Upper lobe of right lung (tissue), 1 donor: ENCODE measurements at regions not wholly inside any gene's neighbourhood (a gene's known extent, or its start where the extent isn't known, plus 50 kb on each side); places are given as distances from the start of the nearest gene placed in this dataset.

Experiments
- ATAC-seq: fragments of 200-7000 bp; cut with Tn5 transposase; one replicate; pipeline ENCODE4 v1.9.1; 2020; ENCODE audit warnings: mild to moderate bottlenecking, moderate library complexity
- DNase-seq: peaks from one replicate; pipeline ENCODE4 v3.0.0-alpha.2; 2020
- H3K27ac ChIP-seq: fragments of 200-600 bp; one replicate; pipeline ENCODE4 v1.8.0; 2022
- H3K27me3 ChIP-seq: fragments of 200-600 bp; one replicate; pipeline ENCODE4 v1.8.0; 2022; ENCODE audit warnings: mild to moderate bottlenecking
- H3K36me3 ChIP-seq: fragments of 200-600 bp; one replicate; pipeline ENCODE4 v1.8.0; 2022
- H3K4me1 ChIP-seq: fragments of 200-600 bp; one replicate; pipeline ENCODE4 v1.8.0; 2022
- H3K4me3 ChIP-seq: fragments of 200-600 bp; one replicate; pipeline ENCODE4 v1.8.0; 2022; ENCODE audit warnings: mild to moderate bottlenecking
- H3K9me3 ChIP-seq: fragments of 200-600 bp; one replicate; pipeline ENCODE4 v1.8.0; 2022
- intact Hi-C: fragments of 100-400 bp; cut with DNase I; formaldehyde crosslinking; loops from one replicate; pipeline ENCODE4 v1.11.0; 2022
- TF ChIP-seq, protein P1 (sequence below): fragments of 200-600 bp; IDR thresholded peaks from one replicate; pipeline ENCODE4 v1.8.0; 2022; ENCODE audit warnings: antibody characterized with exemption
- donor health status: DM: no; HTN: yes; CAD: no; lungs with severe emphysema.

DNA sequence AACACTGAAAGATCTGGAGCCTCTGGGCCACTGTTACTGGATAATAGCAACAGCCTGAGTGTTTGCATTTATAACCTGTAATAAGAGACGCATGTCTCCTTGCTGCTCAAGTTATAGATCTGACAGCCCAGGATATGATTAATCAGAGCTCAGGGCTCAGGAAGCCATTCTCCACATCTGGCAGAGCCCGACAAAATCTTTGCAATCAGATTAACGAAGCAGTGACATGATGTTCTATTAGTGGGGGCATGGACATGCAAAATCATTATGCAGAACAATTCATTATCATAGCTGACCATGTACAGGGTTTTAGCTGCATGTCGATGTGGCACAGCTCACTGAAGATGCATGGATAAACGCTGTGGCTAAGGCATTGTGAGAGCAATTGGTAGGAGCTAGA lies 730.3 kb downstream of the ZNF385D start:
- Histone ChIP-seq H3K9me3 (no peaks in the 10 kb centered on the region), H3K4me3 (no peak overlapping the region), H3K4me1 (no peaks in the 10 kb centered on the region), H3K36me3 (no peaks in the 10 kb centered on the region), H3K27me3 (no peaks in the 10 kb centered on the region), H3K27ac (no peak overlapping the region)
- intact Hi-C loops: no loop called here
- ATAC-seq: no peak
- DNase-seq: no peak
- TF ChIP-seq, protein P1, sequence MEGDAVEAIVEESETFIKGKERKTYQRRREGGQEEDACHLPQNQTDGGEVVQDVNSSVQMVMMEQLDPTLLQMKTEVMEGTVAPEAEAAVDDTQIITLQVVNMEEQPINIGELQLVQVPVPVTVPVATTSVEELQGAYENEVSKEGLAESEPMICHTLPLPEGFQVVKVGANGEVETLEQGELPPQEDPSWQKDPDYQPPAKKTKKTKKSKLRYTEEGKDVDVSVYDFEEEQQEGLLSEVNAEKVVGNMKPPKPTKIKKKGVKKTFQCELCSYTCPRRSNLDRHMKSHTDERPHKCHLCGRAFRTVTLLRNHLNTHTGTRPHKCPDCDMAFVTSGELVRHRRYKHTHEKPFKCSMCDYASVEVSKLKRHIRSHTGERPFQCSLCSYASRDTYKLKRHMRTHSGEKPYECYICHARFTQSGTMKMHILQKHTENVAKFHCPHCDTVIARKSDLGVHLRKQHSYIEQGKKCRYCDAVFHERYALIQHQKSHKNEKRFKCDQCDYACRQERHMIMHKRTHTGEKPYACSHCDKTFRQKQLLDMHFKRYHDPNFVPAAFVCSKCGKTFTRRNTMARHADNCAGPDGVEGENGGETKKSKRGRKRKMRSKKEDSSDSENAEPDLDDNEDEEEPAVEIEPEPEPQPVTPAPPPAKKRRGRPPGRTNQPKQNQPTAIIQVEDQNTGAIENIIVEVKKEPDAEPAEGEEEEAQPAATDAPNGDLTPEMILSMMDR: no peak

DNA sequence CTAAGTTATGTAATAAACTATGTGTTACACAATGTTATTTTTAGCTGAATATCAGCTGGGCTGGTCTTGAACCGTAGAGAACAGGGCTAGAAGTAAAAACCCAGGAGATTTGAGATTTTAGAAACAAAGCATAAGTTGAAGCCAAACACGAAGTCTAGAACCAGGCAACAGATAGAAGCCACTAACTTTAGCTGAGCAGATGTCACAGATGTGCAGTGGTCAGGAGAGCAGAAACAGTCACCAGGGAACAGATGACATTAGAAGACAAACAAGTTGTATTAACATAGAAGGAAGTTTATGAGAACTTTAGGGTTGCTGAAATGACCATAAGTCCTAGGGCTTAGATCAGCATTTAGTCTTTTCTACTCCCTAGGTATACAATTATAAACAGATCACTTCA lies 731.0 kb downstream of the ZNF385D start:
- H3K4me3 ChIP-seq: no peak overlapping the region
- no peak for ATAC-seq
- no peaks in the 10 kb centered on the region for H3K4me1 ChIP-seq
- H3K9me3 ChIP-seq: no peaks in the 10 kb centered on the region
- H3K27me3 ChIP-seq: no peaks in the 10 kb centered on the region
- intact Hi-C loops: no loop called here
- no peak for DNase-seq
- H3K27ac ChIP-seq: no peak overlapping the region
- TF ChIP-seq, protein P1: no peak
- H3K36me3 ChIP-seq: no peaks in the 10 kb centered on the region

DNA sequence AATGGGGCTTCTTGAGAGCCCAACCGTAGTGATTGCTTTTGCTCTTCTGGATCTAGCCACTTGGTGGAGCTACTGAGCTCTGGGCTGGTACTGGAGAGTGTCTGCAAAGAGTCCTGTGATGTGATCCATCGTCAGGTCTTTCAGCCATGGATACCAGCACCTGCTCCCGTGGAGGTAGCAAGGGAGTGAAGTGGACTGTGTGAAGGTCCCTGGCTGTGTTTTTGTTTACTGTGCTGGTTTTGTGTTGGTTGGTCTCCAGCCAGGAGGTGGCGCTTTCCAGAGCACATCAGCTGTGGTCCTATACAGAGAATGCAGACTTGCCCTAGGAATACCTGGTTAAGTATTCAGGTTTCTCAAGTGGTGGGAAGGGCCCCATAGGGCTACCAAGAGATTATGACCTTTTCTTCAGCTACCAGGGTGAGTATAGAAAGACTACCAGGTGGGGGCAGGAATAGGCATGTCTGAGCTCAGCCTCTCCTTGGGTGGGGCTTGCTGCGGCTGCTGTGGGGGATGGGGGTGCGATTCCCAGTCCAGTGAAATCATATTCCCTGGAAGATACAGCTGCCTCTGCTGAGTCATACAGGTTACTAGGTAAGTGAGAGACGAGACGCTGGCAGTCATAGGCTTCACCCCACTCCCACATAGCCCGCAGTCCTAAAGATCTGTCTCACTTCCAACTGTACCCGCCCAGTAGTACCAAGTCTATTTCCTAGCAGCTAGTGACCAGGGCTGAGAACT lies 733.7 kb downstream of the ZNF385D start:
- no peak for DNase-seq
- Histone ChIP-seq H3K4me1 (no peaks in the 10 kb centered on the region), H3K4me3 (no peak overlapping the region), H3K36me3 (no peaks in the 10 kb centered on the region), H3K9me3 (no peaks in the 10 kb centered on the region), H3K27ac (no peak overlapping the region), H3K27me3 (no peaks in the 10 kb centered on the region)
- ATAC-seq: no peak
- TF ChIP-seq, protein P1: peak; percentile 6
- intact Hi-C loops: no loop called here

DNA sequence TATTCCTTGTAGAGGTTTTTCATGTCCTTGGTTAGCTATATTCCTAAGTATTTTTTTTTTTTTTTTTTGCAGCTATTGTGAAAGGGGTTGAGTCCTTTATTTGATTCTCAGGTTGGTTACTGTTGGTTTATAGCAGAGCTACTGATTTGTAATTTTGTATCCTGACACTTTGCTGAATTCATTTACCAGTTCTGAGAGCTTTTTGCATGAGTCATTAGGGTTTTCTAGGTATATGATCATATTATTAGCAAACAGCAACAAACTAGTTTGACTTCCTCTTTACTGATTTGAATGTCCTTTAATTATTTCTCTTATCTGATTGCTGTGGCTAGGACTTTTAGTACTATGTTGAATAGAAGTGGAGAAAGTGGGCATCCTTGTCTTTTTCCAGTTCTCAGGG lies 737.4 kb downstream of the ZNF385D start:
- H3K4me3 ChIP-seq: no peak overlapping the region
- no peak for DNase-seq
- H3K9me3 ChIP-seq: no peaks in the 10 kb centered on the region
- H3K4me1 ChIP-seq: no peaks in the 10 kb centered on the region
- no peak overlapping the region for H3K27ac ChIP-seq
- intact Hi-C loops: no loop called here
- ATAC-seq: no peak
- TF ChIP-seq, protein P1: no peak
- no peaks in the 10 kb centered on the region for H3K27me3 ChIP-seq
- H3K36me3 ChIP-seq: no peaks in the 10 kb centered on the region

DNA sequence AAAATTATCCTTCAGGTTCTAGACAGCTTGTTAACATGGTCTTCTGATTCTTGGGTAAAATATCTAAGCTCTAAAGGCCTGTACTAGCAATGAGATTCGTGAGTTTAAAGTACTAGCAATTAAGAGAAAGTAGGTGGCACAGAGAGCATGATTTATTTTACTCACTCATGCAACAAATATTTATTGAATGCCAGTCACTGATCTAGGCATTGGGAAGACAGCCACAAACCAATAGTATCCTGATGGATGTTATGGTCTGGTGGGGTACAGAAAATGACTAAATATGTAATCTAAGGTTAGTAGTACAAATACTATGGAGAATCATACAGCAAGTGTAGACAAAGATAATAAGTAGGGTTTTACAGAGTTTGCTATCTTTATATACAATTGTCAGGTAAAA lies 751.3 kb downstream of the ZNF385D start:
- H3K27ac ChIP-seq: no peak overlapping the region
- ATAC-seq (no peak), DNase-seq (no peak)
- no peaks in the 10 kb centered on the region for H3K9me3 ChIP-seq
- H3K27me3 ChIP-seq: no peaks in the 10 kb centered on the region
- intact Hi-C loops: no loop called here
- no peak overlapping the region for H3K4me3 ChIP-seq
- TF ChIP-seq, protein P1: no peak
- H3K36me3 ChIP-seq: no peaks in the 10 kb centered on the region
- no peaks in the 10 kb centered on the region for H3K4me1 ChIP-seq

DNA sequence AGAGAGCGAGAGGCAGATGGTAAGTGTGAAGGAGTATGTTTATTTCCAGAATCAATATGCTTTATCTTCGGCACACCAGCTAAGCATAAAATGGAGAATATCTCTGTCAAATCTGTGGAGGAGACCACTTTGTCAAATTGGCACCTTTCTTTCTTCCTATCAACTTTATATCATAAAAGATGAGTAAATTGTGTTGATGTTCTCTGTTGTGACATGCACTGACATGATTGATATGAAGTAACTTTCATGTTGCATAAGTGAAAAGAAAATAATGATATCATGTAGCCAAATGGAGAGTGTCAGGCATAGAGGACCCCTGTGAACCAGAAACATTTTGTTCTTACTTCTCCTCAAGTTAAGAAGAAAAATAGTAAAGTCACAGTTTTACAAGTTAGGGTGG lies 753.8 kb downstream of the ZNF385D start:
- intact Hi-C loops: no loop called here
- Histone ChIP-seq H3K36me3 (no peaks in the 10 kb centered on the region), H3K27me3 (no peaks in the 10 kb centered on the region), H3K4me1 (no peaks in the 10 kb centered on the region), H3K4me3 (no peak overlapping the region), H3K9me3 (no peaks in the 10 kb centered on the region), H3K27ac (no peak overlapping the region)
- TF ChIP-seq, protein P1: no peak
- DNase-seq (no peak), ATAC-seq (no peak)
